Neural progenitor cell (in vitro differentiated cells): ENCODE measurements at regions not wholly inside any gene's neighbourhood (a gene's known extent, or its start where the extent isn't known, plus 50 kb on each side); places are given as distances from the start of the nearest gene placed in this dataset.

Source experiments
- EZH2 ChIP-seq: fragments of 200-600 bp; sonication (generic); IDR thresholded peaks from 2 replicates; pipeline ENCODE4 v1.6.1; 2017; ENCODE audit warnings: antibody characterized with exemption, mild to moderate bottlenecking, moderate library complexity
- EZH2phosphoT487 ChIP-seq: fragments of 200-600 bp; sonication (generic); IDR thresholded peaks from 2 replicates; pipeline ENCODE4 v1.6.1; 2017; ENCODE audit warnings: antibody characterized with exemption
- TF ChIP-seq, protein P1 (sequence below): fragments of 200-600 bp; sonication (generic); IDR thresholded peaks from 2 replicates; pipeline ENCODE4 v1.5.1; 2017; ENCODE audit warnings: antibody characterized with exemption, mild to moderate bottlenecking

DNA sequence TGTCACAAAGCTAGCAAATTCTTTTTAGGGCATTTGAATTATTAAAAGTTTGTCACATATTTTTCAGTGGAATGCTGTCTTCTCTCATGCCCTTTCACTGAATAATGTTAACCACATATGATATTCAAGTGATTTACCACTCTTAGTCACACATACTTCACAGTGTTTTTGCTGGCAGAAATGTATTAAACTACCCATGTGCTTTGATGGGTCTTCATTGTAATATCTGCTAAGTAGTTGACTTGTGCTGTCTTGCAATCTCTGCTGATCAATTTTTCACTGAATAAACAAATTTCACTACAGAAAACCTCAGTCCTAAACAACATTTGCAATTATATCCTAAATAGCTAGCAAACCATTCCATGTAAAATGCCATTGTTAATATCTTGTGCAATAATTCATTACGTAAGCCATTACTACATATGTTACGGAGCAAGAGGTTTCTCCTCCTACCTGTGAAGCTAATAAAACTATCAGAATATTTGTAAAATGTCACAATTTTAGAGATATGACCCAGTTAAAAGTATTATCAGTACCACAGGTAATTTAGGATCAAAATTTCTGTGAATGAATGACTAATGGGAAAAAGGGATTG lies 64.6 kb upstream of the LMO3 start:
- TF ChIP-seq, protein P1, sequence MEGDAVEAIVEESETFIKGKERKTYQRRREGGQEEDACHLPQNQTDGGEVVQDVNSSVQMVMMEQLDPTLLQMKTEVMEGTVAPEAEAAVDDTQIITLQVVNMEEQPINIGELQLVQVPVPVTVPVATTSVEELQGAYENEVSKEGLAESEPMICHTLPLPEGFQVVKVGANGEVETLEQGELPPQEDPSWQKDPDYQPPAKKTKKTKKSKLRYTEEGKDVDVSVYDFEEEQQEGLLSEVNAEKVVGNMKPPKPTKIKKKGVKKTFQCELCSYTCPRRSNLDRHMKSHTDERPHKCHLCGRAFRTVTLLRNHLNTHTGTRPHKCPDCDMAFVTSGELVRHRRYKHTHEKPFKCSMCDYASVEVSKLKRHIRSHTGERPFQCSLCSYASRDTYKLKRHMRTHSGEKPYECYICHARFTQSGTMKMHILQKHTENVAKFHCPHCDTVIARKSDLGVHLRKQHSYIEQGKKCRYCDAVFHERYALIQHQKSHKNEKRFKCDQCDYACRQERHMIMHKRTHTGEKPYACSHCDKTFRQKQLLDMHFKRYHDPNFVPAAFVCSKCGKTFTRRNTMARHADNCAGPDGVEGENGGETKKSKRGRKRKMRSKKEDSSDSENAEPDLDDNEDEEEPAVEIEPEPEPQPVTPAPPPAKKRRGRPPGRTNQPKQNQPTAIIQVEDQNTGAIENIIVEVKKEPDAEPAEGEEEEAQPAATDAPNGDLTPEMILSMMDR: no peak
- no peak for TF ChIP-seq EZH2
- no peak for TF ChIP-seq EZH2phosphoT487
